ENCODE measurements at regions not wholly inside any gene's neighbourhood (a gene's known extent, or its start where the extent isn't known, plus 50 kb on each side); places are given as distances from the start of the nearest gene placed in this dataset.

DNA sequence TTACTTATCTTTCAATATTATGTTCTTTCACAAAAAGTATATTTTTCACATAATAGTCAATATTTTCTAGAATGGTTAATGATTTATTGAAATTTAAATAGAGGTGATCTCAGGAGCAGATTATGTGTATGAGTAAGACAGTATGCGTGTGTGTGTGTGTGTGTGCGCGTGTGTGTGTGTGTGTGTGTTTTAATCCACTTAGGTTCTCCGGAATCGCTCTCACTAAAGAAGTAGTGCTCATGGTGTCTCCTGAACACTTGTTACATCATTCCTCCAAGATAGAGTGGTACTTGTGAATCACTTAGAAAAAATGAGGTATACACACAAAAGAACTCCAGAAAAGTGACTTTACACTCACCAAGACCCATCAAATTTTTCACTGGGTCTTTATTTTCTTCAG lies 91.0 kb upstream of the KCNH7 start:
- TF ChIP-seq, protein P1, sequence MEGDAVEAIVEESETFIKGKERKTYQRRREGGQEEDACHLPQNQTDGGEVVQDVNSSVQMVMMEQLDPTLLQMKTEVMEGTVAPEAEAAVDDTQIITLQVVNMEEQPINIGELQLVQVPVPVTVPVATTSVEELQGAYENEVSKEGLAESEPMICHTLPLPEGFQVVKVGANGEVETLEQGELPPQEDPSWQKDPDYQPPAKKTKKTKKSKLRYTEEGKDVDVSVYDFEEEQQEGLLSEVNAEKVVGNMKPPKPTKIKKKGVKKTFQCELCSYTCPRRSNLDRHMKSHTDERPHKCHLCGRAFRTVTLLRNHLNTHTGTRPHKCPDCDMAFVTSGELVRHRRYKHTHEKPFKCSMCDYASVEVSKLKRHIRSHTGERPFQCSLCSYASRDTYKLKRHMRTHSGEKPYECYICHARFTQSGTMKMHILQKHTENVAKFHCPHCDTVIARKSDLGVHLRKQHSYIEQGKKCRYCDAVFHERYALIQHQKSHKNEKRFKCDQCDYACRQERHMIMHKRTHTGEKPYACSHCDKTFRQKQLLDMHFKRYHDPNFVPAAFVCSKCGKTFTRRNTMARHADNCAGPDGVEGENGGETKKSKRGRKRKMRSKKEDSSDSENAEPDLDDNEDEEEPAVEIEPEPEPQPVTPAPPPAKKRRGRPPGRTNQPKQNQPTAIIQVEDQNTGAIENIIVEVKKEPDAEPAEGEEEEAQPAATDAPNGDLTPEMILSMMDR (IDR thresholded peaks at IDR 0.05) = no peak
- TF ChIP-seq POLR2A (IDR thresholded peaks at IDR 0.05) (no peak), POLR2AphosphoS5 (IDR thresholded peaks at IDR 0.05) (no peak), EP300 (IDR thresholded peaks at IDR 0.05) (no peak)
